IMR-90 (cell line): ENCODE measurements at regions not wholly inside any gene's neighbourhood (a gene's known extent, or its start where the extent isn't known, plus 50 kb on each side); places are given as distances from the start of the nearest gene placed in this dataset.
A peak's percentile ranks its signal among the peaks of the same experiment; 100 is the strongest.

ENCODE experiments used
- ATAC-seq: fragments of 200-7000 bp; cut with Tn5 transposase; 2 replicates; pipeline ENCODE4 v1.9.1; 2020; ENCODE audit warnings: low read depth, mild to moderate bottlenecking, moderate library complexity
- BruUV-seq: library from RNA; stranded (reverse); fragments of 400-500 nt; replicated peaks from 2 replicates; lab custom pipeline; 2021; lab: Mats Ljungman, UMichigan
- CTCF ChIA-PET: fragments of 300-600 bp; formaldehyde crosslinking; extraction: SDS; loops from one replicate; lab custom pipeline; 2021; ENCODE audit warnings: antibody characterized with exemption; lab: Yijun Ruan, JAX
- POLR2A ChIA-PET: fragments of 300-600 bp; sonication (Branson Sonifier 250); formaldehyde crosslinking; loops from one replicate; lab custom pipeline; 2022; ENCODE audit warnings: antibody characterized with exemption; ENCODE audit not compliant: unreplicated experiment; lab: Charles Lee
- DNase-seq: peaks from one replicate; pipeline ENCODE4 v3.0.0; 2013
- H2AFZ ChIP-seq: replicated peaks from 2 replicates; pipeline ENCODE3; 2013; ENCODE audit warnings: low read length, mild to moderate bottlenecking; ENCODE audit not compliant: poor library complexity
- H2AK5ac ChIP-seq: 2 replicates; pipeline ENCODE4 v1.6.1; 2013; ENCODE audit warnings: low read depth, low read length, inconsistent platforms
- H2AK9ac ChIP-seq: replicated peaks from 2 replicates; pipeline ENCODE3; 2013; ENCODE audit warnings: mild to moderate bottlenecking, low read depth, low read length, moderate library complexity; ENCODE audit not compliant: poor library complexity
- H2BK120ac ChIP-seq: 2 replicates; pipeline ENCODE4 v1.6.1; 2013; ENCODE audit warnings: low read depth, low read length, inconsistent platforms
- H2BK15ac ChIP-seq: 3 replicates; pipeline ENCODE4 v1.6.1; 2013; ENCODE audit warnings: low read depth, low read length, inconsistent platforms
- H2BK20ac ChIP-seq: 2 replicates; pipeline ENCODE4 v1.6.1; 2013; ENCODE audit warnings: low read depth, mild to moderate bottlenecking, inconsistent platforms, low read length, moderate library complexity
- H2BK5ac ChIP-seq: 2 replicates; pipeline ENCODE4 v1.6.1; 2013; ENCODE audit warnings: mild to moderate bottlenecking, low read depth, low read length, inconsistent platforms; ENCODE audit not compliant: poor library complexity, severe bottlenecking
- H3K14ac ChIP-seq: replicated peaks from 2 replicates; pipeline ENCODE4 v1.6.1; 2013; ENCODE audit warnings: low read depth, low read length, inconsistent platforms
- H3K18ac ChIP-seq: 2 replicates; pipeline ENCODE4 v1.6.1; 2013; ENCODE audit warnings: low read depth, low read length, control low read depth
- H3K23ac ChIP-seq: 2 replicates; pipeline ENCODE4 v1.6.1; 2013; ENCODE audit warnings: low read depth, low read length, inconsistent platforms
- H3K27ac ChIP-seq: 2 replicates; pipeline ENCODE4 v1.5.1; 2013; ENCODE audit warnings: mild to moderate bottlenecking, control low read depth, low read length; ENCODE audit not compliant: insufficient read depth
- H3K27me3 ChIP-seq: 2 replicates; pipeline ENCODE4 v1.6.1; 2013; ENCODE audit warnings: low read length; ENCODE audit not compliant: control insufficient read depth, insufficient read depth
- H3K36me3 ChIP-seq: 2 replicates; pipeline ENCODE4 v1.6.1; 2013; ENCODE audit warnings: low read length, mixed read lengths; ENCODE audit not compliant: control insufficient read depth, insufficient read depth
- H3K4ac ChIP-seq: 2 replicates; pipeline ENCODE4 v1.6.1; 2013; ENCODE audit warnings: low read depth, low read length, inconsistent platforms
- H3K4me1 ChIP-seq: 2 replicates; pipeline ENCODE4 v1.6.1; 2013; ENCODE audit warnings: low read length, mixed read lengths; ENCODE audit not compliant: control insufficient read depth, insufficient read depth
- H3K4me2 ChIP-seq: 2 replicates; pipeline ENCODE4 v1.6.1; 2013; ENCODE audit warnings: low read depth, mild to moderate bottlenecking, control low read depth, low read length, moderate library complexity
- H3K4me3 ChIP-seq: 2 replicates; pipeline ENCODE4 v1.5.1; 2013; ENCODE audit warnings: low read depth, mild to moderate bottlenecking, control low read depth, low read length, moderate library complexity; ENCODE audit not compliant: insufficient read depth
- H3K56ac ChIP-seq: 2 replicates; pipeline ENCODE4 v1.6.1; 2013; ENCODE audit warnings: low read length, inconsistent platforms; ENCODE audit not compliant: insufficient read depth; ENCODE audit errors: extremely low read depth
- H3K79me1 ChIP-seq, 2 experiments: 2 replicates each; pipeline ENCODE4 v1.6.1; 2013; ENCODE audit warnings: low read length in 2 of 2, inconsistent platforms in 1 of 2, low read depth in 1 of 2
- H3K9ac ChIP-seq: 2 replicates; pipeline ENCODE4 v1.6.1; 2013; ENCODE audit warnings: low read depth, low read length, control low read depth
- H3K9me1 ChIP-seq: 2 replicates; pipeline ENCODE4 v1.6.1; 2013; ENCODE audit warnings: low read length, inconsistent platforms; ENCODE audit not compliant: insufficient read depth
- H3K9me3 ChIP-seq: 2 replicates; pipeline ENCODE4 v1.6.1; 2013; ENCODE audit warnings: low read length; ENCODE audit not compliant: control insufficient read depth, insufficient read depth
- H4K20me1 ChIP-seq: 2 replicates; pipeline ENCODE4 v1.6.1; 2013; ENCODE audit warnings: low read length, inconsistent platforms; ENCODE audit not compliant: insufficient read depth
- H4K5ac ChIP-seq: 2 replicates; pipeline ENCODE4 v1.6.1; 2013; ENCODE audit warnings: mild to moderate bottlenecking, low read depth, low read length, control low read depth
- H4K8ac ChIP-seq, 2 experiments: 2 replicates each; pipeline ENCODE4 v1.6.1; 2013; ENCODE audit warnings: low read depth in 2 of 2, low read length in 2 of 2, control low read depth in 1 of 2, inconsistent platforms in 1 of 2
- H4K91ac ChIP-seq: 2 replicates; pipeline ENCODE4 v1.6.1; 2013; ENCODE audit warnings: low read depth, low read length, inconsistent platforms; ENCODE audit not compliant: insufficient read depth
- CHD1 ChIP-seq: IDR thresholded peaks from 2 replicates; pipeline ENCODE4 v1.6.1; 2012; ENCODE audit warnings: low read depth, low read length, improper control_type of control experiment
- NFE2L2 ChIP-seq: fragments of 150-350 bp; IDR thresholded peaks from 2 replicates; pipeline ENCODE4 v1.6.1; 2016; ENCODE audit warnings: low read depth, mild to moderate bottlenecking, low read length
- RCOR1 ChIP-seq: IDR thresholded peaks from 2 replicates; pipeline ENCODE4 v1.6.1; 2012; ENCODE audit warnings: mild to moderate bottlenecking, low read length, improper control_type of control experiment; ENCODE audit not compliant: insufficient replicate concordance
- whole genome bisulfite sequencing, 2 experiments: methylation state at CpG; one replicate each; pipeline versions ENCODE4 v1.1.5 to v1.1.7; 2013; ENCODE audit warnings: missing lambda C conversion rate in 2 of 2; ENCODE audit not compliant: insufficient read length in 1 of 2; ENCODE audit errors: extremely low coverage in 2 of 2; 5-methylcytosine and 5-hydroxymethylcytosine counted together
- dilution Hi-C: fragments of 300-500 bp; cut with HindIII; formaldehyde crosslinking; loops from one replicate; pipeline ENCODE4 v1.14.3; 2018; ENCODE audit warnings: low sequenced_read_pairs; ENCODE audit not compliant: unreplicated experiment
- in situ Hi-C: fragments of 300-500 bp; cut with MboI; formaldehyde crosslinking; loops from 3 replicates; pipeline ENCODE4 v1.14.3; 2019; ENCODE audit warnings: low sequenced_read_pairs, inconsistent platforms, mixed read lengths
- intact Hi-C: fragments of 100-400 bp; cut with micrococcal nuclease; formaldehyde crosslinking; loops from 2 replicates; pipeline ENCODE4 v1.10.0; 2022

DNA sequence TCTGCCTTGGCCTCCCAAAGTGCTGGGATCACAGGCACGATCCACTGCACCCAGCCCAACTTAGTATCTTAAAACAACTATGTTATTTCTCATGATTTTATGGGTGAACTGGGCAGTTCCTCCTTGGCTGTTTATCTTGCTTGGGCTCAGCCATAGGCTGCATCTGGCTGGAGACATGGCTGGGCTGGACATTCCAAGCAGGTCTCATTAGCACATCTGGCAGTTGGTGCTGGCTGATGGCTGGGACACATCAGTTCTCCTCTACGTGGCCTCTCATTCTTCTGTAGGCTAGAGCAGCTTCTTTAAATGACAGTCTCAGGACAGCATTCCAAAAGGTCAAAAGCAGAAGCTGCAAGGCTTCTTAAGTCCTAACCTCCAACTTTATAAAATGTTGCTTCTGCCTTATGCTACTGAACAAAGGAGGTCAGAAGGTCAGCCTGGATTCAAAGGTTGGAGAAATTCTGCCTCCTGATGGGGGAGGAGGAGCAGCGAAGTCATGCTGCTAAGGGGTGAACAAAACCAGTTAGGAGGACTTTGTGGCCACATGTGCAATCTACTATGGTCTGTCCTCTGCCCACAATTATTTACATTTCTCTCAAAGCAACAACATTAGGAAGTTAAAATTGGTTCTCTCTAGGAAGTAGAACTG, 144.0 kb downstream of the AQP9 start:
- no peak overlapping the region for H3K23ac ChIP-seq
- no peak overlapping the region for H3K9ac ChIP-seq
- H3K4me3 ChIP-seq = no peak overlapping the region
- peak overlapping the region; percentile 72; the same call in 1 of the 2 replicates for H3K14ac ChIP-seq
- no peak overlapping the region for H2BK15ac ChIP-seq
- no peak overlapping the region for H3K4me2 ChIP-seq
- no peaks in the 10 kb centered on the region for H3K79me1 ChIP-seq
- H3K27me3 ChIP-seq = no peaks in the 10 kb centered on the region
- H2AK9ac ChIP-seq = no peak overlapping the region
- ATAC-seq (peak; percentile 65; the same call in 1 of the 2 replicates), DNase-seq (no peak)
- dilution Hi-C loops = no loop called here
- no peaks in the 10 kb centered on the region for H3K9me3 ChIP-seq
- no peak overlapping the region for H4K91ac ChIP-seq
- TF ChIP-seq CHD1 = no peak
- TF ChIP-seq RCOR1 = no peak
- TF ChIP-seq NFE2L2 = no peak
- no peak overlapping the region for H2BK20ac ChIP-seq
- CTCF ChIA-PET = no interaction called here
- no peaks in the 10 kb centered on the region for H3K36me3 ChIP-seq
- no peak overlapping the region for H2BK120ac ChIP-seq
- H2AK5ac ChIP-seq = no peak overlapping the region; the same call in 1 of the 2 replicates
- peak overlapping the region; percentile 67 for H2AFZ ChIP-seq
- no CpG with 5 or more reads among the region's 3 CpGs for WGBS, 2 experiments
- POLR2A ChIA-PET = no interaction called here
- intact Hi-C loops = no loop called here
- H3K27ac ChIP-seq = no peak overlapping the region
- no peak overlapping the region for H3K18ac ChIP-seq
- no peaks in the 10 kb centered on the region for H4K20me1 ChIP-seq
- no peak overlapping the region for H4K5ac ChIP-seq
- no TSS peak for BruUV-seq
- H3K56ac ChIP-seq = no peak overlapping the region
- H4K8ac ChIP-seq = peak overlapping the region in 1 of 2 experiments; percentile 1; a peak in 1 of 4 replicates
- peak overlapping the region; percentile 6; the same call in 1 of the 2 replicates for H3K4ac ChIP-seq
- H2BK5ac ChIP-seq = no peak overlapping the region
- peaks cover 2% of the 10 kb centered on the region for H3K4me1 ChIP-seq
- peaks cover 6% of the 10 kb centered on the region; the same call in 1 of the 2 replicates for H3K9me1 ChIP-seq
- in situ Hi-C loops = no loop called here
